ENCODE measurements at regions not wholly inside any gene's neighbourhood (a gene's known extent, or its start where the extent isn't known, plus 50 kb on each side); places are given as distances from the start of the nearest gene placed in this dataset.

- no peak for DNase-seq (ENCODE audit: low read depth in 2 of 2)
Measured at GRCh38 chr3:106018929-106019550, 150.2 kb upstream of the CBLB start.

GRCh38 chr3:106022913-106023312 lies 154.1 kb upstream of the CBLB start:
- no peak for DNase-seq (ENCODE audit: low read depth in 2 of 2)

DNA sequence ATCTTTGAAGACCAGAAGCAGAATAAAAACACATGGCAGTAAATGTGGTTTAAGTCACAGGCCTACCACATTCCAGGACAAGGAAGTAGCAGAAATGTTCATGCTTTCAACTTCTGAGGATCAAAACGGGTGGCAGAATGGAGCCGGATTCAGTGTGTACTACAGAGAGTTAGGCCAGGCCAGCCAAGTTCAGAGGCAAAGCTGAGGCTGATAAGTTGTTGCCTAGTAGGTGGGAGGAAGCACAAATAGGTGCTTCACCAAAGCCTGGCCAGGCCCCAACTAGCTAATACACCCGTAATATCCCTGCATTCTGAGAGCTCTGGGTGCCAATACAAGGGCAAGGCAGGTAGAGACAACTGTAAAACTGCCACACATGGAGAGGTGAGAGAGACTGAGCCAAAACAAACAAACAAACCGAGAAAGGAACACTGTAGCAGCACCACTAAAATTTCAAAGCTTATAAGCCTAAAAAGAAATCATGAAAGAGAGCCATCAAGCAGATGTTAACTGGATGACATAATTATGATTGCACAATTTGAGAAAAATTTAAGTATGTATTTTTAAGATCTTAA lies 156.4 kb upstream of the CBLB start:
- no peak for DNase-seq (ENCODE audit: low read depth in 2 of 2)

DNA sequence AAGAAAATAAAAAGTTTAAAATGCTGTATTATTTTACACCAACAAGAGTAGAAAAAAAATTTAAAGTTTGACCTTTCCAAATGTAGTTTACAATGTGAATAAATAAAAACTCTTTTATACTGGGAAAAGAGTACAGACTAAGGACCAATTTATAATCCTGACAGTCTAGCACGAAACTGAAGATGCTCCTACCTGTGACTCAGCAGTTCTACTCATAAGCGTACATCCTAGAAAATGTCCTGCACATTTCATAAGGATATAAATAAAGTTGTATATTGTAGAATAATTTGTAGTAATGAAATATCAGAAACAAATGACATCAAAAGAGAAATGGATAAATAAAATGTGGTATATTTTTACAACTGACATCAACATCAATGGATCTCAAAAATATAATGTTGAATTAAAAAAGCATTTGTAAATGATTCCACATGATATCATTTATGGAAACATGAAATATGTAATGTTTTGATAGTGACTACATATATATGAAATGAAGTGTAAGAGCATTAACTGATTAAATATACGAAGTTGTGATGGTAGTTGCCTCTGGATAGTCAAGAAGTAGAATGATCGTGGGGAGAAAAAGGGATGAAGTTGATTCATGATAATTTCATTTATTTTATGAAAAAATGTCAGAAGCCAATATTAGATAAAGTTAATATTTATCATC lies 161.3 kb upstream of the CBLB start:
- DNase-seq (ENCODE audit: low read depth in 2 of 2): no peak

DNA sequence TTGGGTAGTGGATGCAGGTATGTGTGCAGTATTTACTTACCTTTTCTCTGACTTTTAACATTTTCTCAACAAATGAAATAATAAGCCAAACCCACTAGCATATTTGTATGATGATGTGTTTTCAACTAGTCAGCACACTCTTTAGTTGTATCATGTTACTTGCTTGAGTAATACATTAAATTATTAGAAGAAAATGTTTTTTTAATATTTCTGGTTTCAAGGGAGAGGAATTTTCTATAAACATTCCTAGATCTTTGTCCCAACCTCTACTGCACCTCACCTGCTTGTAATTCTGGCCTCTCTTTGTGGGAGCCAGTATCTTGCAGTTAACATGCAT lies 161.8 kb upstream of the CBLB start:
- DNase-seq (ENCODE audit: low read depth in 2 of 2): no peak

- no peak for DNase-seq (ENCODE audit: low read depth in 2 of 2)
Measured at GRCh38 chr3:106032479-106032878, 163.7 kb upstream of the CBLB start.

- DNase-seq (ENCODE audit: low read depth in 2 of 2): no peak
Measured at GRCh38 chr3:106033654-106034053, 164.8 kb upstream of the CBLB start.

DNA sequence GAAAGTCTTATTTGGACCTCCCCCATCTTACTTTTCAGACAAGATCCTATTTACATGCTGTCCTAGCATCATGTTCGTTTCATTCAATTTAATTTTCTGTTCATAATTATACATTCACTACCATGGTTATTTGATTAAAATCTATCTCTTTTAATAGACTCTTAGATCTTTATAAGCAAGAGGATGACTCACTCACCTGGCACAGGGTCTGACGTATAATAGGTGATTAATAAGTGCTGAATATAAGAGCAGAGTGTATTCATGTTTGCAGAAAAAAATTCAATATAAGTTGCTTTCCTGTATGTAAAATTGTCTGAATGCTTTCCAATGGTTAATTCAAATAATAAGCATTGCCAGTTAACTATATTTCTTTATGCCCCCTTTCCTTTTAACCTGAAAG lies 165.5 kb upstream of the CBLB start:
- no peak for DNase-seq (ENCODE audit: low read depth in 2 of 2)

DNA sequence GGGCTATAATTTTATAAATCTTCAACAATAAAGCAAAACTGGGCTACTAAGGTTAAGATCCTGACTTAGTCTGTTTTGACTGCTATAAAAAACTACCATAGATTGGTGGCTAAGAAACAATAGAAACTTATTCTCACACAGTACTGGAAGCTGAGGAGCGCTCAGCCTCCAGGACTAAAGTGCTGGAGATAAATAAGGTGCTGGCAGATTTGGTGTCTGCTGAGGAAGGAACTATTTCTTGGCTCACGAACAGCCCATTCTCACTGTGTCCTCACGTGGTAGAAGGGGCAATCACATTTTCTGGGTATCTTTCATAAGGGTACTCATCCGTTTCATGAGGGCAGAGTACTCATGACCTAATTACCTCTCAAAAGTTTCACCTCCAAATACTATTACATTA lies 166.8 kb upstream of the CBLB start:
- no peak for DNase-seq (ENCODE audit: low read depth in 2 of 2)

DNA sequence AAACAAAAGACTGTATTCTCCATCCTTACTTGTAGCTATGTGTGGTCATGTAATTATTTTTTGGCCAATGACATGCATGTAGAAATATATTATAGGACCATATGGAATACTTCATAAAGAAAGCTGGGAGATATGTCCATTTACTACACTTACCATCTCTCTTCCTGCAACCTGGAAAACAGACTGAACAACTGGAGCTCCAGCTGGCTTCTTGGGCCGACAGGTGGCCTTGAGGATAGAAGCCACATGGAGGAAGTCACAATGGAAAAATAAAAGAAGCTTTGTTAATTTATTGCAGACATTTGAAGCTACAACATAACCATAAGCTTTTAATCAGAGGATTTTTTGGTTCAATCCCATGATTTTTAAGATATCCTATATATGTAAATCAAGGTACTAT lies 167.9 kb upstream of the CBLB start:
- DNase-seq (ENCODE audit: low read depth in 2 of 2): no peak

DNA sequence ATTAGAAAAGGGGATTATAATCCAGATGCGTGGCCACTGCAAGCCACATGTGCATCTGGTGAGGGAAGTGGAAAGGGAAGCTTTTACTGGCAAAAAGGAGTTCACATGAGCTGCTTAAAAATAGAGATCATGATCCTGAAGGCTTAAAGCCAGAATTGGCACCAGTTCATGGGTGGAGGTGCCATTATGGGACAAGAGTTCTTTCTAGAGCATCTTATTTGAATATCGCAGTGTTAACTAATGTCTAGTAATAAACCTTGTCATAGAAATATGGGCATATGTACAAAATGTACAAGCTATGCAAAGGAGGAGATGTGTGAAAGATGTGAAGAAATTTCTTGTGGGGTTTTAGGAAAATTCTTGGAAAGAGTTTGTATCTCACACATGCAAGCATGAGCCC lies 178.4 kb upstream of the CBLB start:
- no peak for DNase-seq (ENCODE audit: low read depth in 2 of 2)

DNA sequence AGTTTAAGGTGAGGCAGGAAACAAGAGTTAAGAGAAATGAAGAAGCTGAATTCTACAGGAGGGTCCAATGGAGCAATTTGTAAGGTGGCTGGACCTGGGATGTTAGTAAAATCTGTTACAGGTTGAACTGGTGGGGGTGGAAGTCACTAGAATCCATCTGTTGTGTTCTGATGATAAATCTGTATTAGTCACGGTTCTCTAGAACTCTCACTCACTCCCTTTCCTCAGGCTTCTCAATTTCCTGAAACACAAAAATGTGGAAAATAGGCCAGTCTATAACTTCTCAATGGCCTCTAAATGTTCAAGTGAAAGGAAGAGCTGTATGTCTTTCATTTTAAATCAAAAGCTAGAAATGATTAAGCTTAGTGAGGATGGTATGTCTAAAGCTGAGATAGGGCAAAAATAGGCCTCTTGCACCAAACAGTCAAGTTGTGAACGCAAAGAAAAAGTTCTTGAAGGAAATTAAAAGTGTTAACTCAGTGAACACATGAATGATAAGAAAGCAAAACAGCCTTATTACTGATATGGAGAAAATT lies 180.2 kb upstream of the CBLB start:
- DNase-seq (ENCODE audit: low read depth in 2 of 2): no peak

DNA sequence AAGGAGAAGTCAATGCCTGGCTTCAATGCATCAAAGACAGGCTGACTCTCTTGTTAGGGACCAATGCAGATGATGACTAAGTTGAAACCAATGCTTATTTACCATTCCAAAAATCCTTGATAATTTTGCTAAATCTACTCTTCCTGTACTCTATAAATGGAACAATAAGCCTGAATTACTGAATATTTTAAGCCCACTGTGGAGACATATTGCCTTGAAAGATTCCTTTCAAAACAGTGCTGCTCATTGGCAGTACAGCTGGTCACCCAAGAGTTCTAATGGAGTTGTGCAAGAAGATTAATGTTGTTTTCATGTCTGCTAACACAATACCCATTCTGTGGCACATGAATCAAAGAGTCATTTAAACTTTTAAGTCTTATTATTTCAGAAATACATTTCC lies 181.0 kb upstream of the CBLB start:
- no peak for DNase-seq (ENCODE audit: low read depth in 2 of 2)

GRCh38 chr3:106056931-106057330 lies 188.1 kb upstream of the CBLB start:
- DNase-seq (ENCODE audit: low read depth in 2 of 2): no peak

DNA sequence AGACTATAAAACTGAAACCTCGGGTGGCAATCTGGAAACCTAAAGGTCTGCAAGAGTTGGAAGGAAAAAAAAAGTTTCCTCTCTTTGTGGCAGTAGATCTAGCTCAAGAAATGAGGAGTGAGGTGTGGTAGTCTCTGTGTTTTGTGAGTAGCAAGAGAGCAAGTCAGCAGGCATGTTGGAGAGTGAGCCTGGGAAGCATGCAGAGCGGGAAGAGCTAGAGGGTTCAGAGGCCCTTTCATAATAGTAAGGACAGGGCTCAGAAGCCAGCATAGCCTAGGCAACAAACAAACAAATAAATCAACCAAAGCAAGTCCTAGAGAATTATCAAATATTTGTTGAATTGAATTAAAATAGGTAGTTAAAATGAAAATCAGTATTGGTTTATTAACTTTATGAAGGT lies 189.7 kb upstream of the CBLB start:
- no peak for DNase-seq (ENCODE audit: low read depth in 2 of 2)

GRCh38 chr3:106059953-106060517 lies 191.2 kb upstream of the CBLB start:
- no peak for DNase-seq (ENCODE audit: low read depth in 2 of 2)

GRCh38 chr3:106063909-106064308 lies 195.1 kb upstream of the CBLB start:
- no peak for DNase-seq (ENCODE audit: low read depth in 2 of 2)

DNA sequence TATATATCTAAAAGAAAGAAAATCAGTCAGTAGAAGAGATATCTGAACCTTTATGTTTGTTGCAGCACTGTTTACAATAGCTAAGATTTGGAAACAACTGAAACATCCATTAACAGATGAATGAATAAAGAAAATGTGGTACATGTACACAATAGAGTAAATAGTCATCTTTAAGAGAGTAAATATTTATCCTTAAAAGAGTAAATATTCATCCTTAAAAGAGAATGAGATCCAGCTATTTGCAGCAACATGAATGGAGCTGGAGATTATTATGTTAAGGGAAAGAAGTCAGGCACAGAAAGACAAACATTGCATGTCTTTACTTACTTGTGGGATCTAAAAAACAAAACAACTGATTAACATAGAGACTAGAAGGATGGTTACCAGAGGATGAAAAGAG lies 197.0 kb upstream of the CBLB start:
- DNase-seq (ENCODE audit: low read depth in 2 of 2): no peak

DNA sequence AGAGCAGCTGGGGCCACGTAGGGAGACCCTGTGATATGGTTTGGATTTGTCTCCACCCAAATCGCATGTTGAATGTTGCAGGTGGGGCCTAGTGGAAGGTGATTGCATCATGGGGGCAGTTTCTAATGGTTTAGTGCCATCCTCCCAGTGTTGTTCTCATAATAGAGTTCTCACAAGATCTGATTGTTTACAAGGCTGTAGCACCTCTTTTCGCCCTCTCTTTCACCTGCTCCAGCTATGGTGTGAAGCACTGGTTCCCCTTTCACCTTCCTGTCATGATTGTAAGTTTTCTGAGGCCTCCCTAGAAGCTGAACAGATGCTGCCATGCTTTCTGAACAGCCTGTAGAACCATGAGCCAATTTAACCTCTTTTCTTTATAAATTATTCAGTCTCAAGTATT lies 198.9 kb upstream of the CBLB start:
- no peak for DNase-seq (ENCODE audit: low read depth in 2 of 2)

DNA sequence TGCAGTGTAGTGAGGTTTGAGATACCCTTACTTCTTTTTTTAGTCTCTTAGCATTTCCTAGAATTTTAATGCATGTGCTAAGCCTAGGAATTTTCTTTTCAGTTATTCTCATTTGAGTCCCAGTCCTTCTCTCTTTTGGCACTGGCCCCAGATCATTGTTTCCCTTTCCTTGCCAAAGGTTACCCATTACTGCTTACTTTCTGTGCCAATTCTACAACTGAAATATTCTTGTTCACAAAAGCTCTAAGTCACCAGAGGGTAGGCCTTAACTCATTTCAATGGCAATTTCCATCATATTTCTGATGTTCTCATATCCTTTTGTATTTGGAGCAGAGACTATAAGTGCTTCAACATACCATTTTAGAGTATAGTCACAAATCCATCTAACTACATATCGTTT lies 199.6 kb upstream of the CBLB start:
- no peak for DNase-seq (ENCODE audit: low read depth in 2 of 2)

- DNase-seq (ENCODE audit: low read depth in 2 of 2): no peak
Measured at GRCh38 chr3:106068795-106069194, 200.0 kb upstream of the CBLB start.

GRCh38 chr3:106070187-106070586 lies 201.4 kb upstream of the CBLB start:
- no peak for DNase-seq (ENCODE audit: low read depth in 2 of 2)

DNA sequence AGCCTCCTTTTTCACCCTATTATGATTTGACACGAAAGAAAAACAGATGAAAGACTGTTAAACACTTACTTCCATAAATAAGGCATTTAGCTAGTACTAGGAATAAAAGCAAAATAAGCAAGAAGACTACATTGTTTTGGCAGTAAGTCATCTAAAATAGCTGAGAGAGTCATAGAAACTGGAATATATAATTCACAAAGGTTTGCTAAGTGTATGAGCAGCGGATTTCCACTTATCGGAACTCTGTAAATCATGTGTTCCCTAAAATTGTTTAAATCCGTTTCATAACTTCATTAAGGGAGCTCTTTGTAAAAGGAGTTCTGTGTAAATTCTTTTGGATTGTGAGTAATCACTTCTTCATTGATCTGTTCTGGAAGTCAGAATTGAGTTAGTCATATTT lies 202.5 kb upstream of the CBLB start:
- no peak for DNase-seq (ENCODE audit: low read depth in 2 of 2)

Data from dermis microvascular lymphatic vessel endothelial cell (primary cell).